WERI-Rb-1 (cell line): ENCODE measurements at regions not wholly inside any gene's neighbourhood (a gene's known extent, or its start where the extent isn't known, plus 50 kb on each side); places are given as distances from the start of the nearest gene placed in this dataset.
"Not testable (repeated sequence)": the region's sequence is repeated elsewhere in the genome, so short reads cannot be mapped to it uniquely, and the experiment has no call there.

Source experiments
- DNase-seq: peaks from one replicate; pipeline ENCODE4 v3.0.0-alpha.2; 2020
- H3K27ac ChIP-seq: fragments of 250-450 bp; sonication (Bioruptor Pico); 2 replicates; pipeline ENCODE4 v1.5.1; 2020; ENCODE audit warnings: mild to moderate bottlenecking, moderate library complexity
- H3K27me3 ChIP-seq: fragments of 250-450 bp; sonication (Bioruptor Pico); 2 replicates; pipeline ENCODE4 v1.5.1; 2021; ENCODE audit warnings: mild to moderate bottlenecking, low read depth, moderate library complexity; ENCODE audit not compliant: insufficient read depth, severe bottlenecking
- H3K36me3 ChIP-seq: fragments of 250-450 bp; sonication (Bioruptor Pico); 2 replicates; pipeline ENCODE4 v1.5.1; 2020; ENCODE audit warnings: mild to moderate bottlenecking, moderate library complexity
- H3K4me3 ChIP-seq: 2 replicates; pipeline ENCODE4 v1.5.1; 2011; ENCODE audit warnings: low read depth, mild to moderate bottlenecking, control low read depth, low read length
- H3K9me3 ChIP-seq: fragments of 250-450 bp; sonication (Bioruptor Pico); 2 replicates; pipeline ENCODE4 v1.5.1; 2021; ENCODE audit warnings: mild to moderate bottlenecking, moderate library complexity; ENCODE audit not compliant: severe bottlenecking
- TF ChIP-seq, protein P1 (sequence below): IDR thresholded peaks from 2 replicates; pipeline ENCODE4 v1.5.1; 2011; ENCODE audit warnings: low read depth, mild to moderate bottlenecking, control low read depth, inconsistent platforms, low read length

DNA sequence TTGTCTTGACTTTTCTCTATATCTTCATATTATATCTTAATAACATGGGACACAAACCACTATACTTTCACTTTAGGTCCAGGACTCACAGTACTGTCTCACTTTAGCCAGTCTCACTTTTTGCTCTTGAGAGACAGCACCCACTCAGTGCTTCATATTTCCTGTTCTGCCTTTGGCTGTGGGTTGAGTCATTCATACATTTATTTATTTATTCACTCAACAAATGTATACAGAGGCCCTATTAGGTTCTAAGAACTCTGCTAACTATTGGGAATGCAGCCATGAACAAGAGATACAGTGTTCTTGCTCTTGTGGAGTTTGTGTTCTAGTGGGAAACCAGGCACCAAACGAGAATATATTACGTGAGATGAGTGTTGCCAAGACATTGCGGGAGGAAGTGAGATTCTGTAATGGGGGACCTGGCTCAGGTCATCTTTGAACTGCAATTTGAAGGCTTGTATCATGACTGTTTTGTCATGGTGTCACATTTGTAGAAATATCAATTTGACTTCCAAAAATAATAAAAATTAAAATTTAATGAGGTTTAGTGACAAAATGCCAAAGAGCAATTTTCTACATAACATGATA is 190.1 kb downstream of the SDHAF3 start:
- H3K27ac ChIP-seq, result no peak overlapping the region
- DNase-seq, result no peak
- TF ChIP-seq, protein P1, sequence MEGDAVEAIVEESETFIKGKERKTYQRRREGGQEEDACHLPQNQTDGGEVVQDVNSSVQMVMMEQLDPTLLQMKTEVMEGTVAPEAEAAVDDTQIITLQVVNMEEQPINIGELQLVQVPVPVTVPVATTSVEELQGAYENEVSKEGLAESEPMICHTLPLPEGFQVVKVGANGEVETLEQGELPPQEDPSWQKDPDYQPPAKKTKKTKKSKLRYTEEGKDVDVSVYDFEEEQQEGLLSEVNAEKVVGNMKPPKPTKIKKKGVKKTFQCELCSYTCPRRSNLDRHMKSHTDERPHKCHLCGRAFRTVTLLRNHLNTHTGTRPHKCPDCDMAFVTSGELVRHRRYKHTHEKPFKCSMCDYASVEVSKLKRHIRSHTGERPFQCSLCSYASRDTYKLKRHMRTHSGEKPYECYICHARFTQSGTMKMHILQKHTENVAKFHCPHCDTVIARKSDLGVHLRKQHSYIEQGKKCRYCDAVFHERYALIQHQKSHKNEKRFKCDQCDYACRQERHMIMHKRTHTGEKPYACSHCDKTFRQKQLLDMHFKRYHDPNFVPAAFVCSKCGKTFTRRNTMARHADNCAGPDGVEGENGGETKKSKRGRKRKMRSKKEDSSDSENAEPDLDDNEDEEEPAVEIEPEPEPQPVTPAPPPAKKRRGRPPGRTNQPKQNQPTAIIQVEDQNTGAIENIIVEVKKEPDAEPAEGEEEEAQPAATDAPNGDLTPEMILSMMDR, result no peak
- no peak overlapping the region for H3K4me3 ChIP-seq
- no peaks in the 10 kb centered on the region for H3K36me3 ChIP-seq
- H3K27me3 ChIP-seq, result no peaks in the 10 kb centered on the region
- no peaks in the 10 kb centered on the region for H3K9me3 ChIP-seq

DNA sequence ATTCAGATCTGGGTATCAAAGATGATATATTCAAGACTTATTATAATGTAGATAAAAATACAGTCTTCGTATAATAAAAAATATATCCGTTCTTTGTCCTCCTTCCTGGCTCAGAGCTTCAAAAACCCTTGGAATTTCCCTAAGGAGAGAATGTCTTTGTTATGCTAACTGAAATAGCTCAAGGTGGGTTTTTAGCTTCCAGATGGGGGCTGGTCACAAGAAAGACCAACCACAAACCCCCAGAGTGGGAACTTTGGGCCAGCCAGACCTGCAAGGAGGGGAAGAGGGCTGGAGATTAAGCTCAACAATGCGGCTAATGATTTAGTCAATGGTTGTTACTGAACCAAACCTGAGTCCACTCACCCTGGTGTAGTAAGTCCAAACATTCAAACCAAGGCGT is 196.4 kb downstream of the SDHAF3 start:
- no peaks in the 10 kb centered on the region for H3K27me3 ChIP-seq
- no peaks in the 10 kb centered on the region for H3K36me3 ChIP-seq
- no peak overlapping the region for H3K4me3 ChIP-seq
- TF ChIP-seq, protein P1, result no peak
- peaks cover 2% of the 10 kb centered on the region for H3K9me3 ChIP-seq
- H3K27ac ChIP-seq, result no peak overlapping the region
- no peak for DNase-seq

DNA sequence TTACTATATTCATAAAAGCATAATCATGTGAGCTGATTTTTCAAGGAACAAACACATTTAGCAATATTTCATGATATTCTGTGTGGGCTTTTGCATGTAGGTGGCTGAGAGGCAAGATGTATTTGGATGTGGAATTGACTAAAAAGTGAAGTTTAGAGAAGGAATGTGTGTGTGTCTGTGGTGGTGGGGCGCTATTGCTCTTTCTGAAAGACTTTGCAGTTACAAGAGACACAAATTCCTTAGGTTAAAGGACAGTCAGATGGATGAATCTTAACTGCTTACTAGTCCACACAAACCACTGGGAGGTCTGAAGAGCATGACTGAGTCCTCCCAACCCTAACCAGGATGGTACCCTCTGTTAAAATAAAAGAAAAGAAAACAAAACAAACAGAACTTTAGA is 200.1 kb downstream of the SDHAF3 start:
- H3K27me3 ChIP-seq, result no peaks in the 10 kb centered on the region
- DNase-seq, result no peak
- H3K4me3 ChIP-seq, result no peak overlapping the region
- TF ChIP-seq, protein P1, result no peak
- H3K27ac ChIP-seq, result no peak overlapping the region
- H3K36me3 ChIP-seq, result no peaks in the 10 kb centered on the region
- peaks cover 2% of the 10 kb centered on the region for H3K9me3 ChIP-seq

DNA sequence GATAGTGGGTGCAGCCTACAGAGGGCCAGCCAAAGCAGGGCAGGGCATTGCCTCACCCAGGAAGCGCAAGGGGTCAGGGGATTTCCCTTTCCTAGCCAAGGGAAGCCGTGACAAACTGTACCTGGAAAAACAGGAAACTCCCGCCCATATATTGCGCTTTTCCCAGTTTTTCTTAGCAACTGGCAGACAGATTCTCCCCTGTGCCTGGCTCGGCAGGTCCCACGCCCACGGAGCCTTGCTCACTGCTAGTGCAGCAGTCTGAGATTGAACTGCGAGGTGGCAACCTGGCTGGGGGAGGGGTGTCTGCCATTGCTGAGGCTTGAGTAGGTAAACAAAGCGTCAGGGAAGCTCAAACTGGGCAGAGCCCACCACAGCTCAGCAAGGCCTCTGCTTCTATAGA is 212.4 kb downstream of the SDHAF3 start:
- not testable (repeated sequence) for H3K9me3 ChIP-seq, H3K27me3 ChIP-seq, H3K4me3 ChIP-seq, H3K36me3 ChIP-seq, DNase-seq, H3K27ac ChIP-seq

DNA sequence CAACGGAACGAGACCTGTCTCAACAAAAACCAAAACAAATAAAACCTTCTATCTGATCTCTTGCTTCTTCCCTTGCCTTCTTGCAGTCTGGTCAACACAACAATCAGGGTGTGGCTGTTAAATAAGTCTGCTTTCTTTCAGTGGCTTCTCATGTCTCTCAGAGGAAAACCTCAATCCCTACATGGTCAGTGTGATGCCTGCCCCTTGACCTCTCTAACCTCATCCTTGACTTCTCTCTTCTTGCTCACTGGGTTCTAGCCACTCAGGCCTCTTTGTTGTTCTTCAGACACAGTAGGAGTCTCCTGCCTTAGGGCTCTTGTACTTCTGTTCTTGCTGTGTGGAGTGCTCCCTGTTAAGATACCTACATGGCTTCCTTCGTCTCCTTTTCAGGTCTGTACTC is 220.4 kb downstream of the SDHAF3 start:
- no peak for DNase-seq
- no peaks in the 10 kb centered on the region for H3K27me3 ChIP-seq
- no peak overlapping the region for H3K4me3 ChIP-seq
- no peak overlapping the region for H3K27ac ChIP-seq
- H3K36me3 ChIP-seq, result no peaks in the 10 kb centered on the region
- TF ChIP-seq, protein P1, result no peak
- no peaks in the 10 kb centered on the region for H3K9me3 ChIP-seq

DNA sequence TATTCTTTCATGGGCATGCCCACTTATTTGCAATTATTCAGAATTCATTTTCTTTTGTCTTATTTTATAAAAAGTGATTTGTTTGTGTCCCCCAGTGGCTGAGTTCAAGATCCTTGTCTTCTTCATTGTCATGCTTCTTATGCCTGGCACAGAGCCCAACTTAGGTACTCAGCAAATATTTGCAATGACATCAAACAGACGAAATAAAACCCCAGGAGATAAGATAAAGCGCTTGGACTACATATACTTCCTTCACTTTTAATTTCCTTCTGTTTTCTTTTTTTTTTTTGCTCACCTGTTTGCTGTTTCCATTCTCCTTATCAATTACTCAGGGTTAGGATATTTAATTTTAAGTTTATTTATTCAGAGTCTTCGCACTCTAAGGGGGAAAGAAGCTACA is 225.0 kb downstream of the SDHAF3 start:
- TF ChIP-seq, protein P1, result no peak
- Histone ChIP-seq H3K9me3 (no peaks in the 10 kb centered on the region), H3K27ac (no peak overlapping the region), H3K4me3 (no peak overlapping the region), H3K27me3 (no peaks in the 10 kb centered on the region), H3K36me3 (no peaks in the 10 kb centered on the region)
- no peak for DNase-seq
